ENCODE measurements at regions not wholly inside any gene's neighbourhood (a gene's known extent, or its start where the extent isn't known, plus 50 kb on each side); places are given as distances from the start of the nearest gene placed in this dataset.

- TF ChIP-seq, protein P1, sequence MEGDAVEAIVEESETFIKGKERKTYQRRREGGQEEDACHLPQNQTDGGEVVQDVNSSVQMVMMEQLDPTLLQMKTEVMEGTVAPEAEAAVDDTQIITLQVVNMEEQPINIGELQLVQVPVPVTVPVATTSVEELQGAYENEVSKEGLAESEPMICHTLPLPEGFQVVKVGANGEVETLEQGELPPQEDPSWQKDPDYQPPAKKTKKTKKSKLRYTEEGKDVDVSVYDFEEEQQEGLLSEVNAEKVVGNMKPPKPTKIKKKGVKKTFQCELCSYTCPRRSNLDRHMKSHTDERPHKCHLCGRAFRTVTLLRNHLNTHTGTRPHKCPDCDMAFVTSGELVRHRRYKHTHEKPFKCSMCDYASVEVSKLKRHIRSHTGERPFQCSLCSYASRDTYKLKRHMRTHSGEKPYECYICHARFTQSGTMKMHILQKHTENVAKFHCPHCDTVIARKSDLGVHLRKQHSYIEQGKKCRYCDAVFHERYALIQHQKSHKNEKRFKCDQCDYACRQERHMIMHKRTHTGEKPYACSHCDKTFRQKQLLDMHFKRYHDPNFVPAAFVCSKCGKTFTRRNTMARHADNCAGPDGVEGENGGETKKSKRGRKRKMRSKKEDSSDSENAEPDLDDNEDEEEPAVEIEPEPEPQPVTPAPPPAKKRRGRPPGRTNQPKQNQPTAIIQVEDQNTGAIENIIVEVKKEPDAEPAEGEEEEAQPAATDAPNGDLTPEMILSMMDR (IDR thresholded peaks at IDR 0.05), result no peak
- no peak for TF ChIP-seq POLR2AphosphoS5 (IDR thresholded peaks at IDR 0.05)
- TF ChIP-seq POLR2A (IDR thresholded peaks at IDR 0.05), result no peak
Observed at GRCh38 chr2:16813593-16813992, 148.0 kb upstream of the CYRIA start.

All from prostate gland (tissue), 2 donors.